SK-N-SH (cell line): ENCODE measurements at regions not wholly inside any gene's neighbourhood (a gene's known extent, or its start where the extent isn't known, plus 50 kb on each side); places are given as distances from the start of the nearest gene placed in this dataset.

Experiments
- CTCF ChIA-PET: fragments of 300-600, 350-600 bp; formaldehyde crosslinking; extraction: SDS; loops from one replicate; lab custom pipeline; 2021; lab: Yijun Ruan, JAX
- POLR2A ChIA-PET: fragments of 350-600 bp; sonication (Branson Sonifier 250); formaldehyde crosslinking; extraction: SDS; loops from one replicate; lab custom pipeline; 2020; ENCODE audit warnings: antibody characterized with exemption, inconsistent platforms; lab: Yijun Ruan, JAX
- DNase-seq: peaks from one replicate; pipeline ENCODE4 v3.0.0; 2012
- H2AFZ ChIP-seq: fragments of 200-600 bp; sonication (generic); 2 replicates; pipeline ENCODE4 v1.8.1; 2016; ENCODE audit warnings: antibody characterized with exemption, mild to moderate bottlenecking, low read depth
- H3F3A ChIP-seq: fragments of 200-600 bp; sonication (generic); replicated peaks from 2 replicates; pipeline ENCODE3; 2016; ENCODE audit warnings: antibody characterized with exemption, mild to moderate bottlenecking; ENCODE audit not compliant: insufficient read depth
- H3K27ac ChIP-seq, 2 experiments: fragments of 200-500 bp in 1 of 2; fragments of 200-600 bp in 1 of 2; sonication (Bioruptor generic) in 1 of 2; sonication (generic), shearing (Covaris generic) in 1 of 2; 2 replicates each; pipeline versions ENCODE4 v1.5.1 to v1.6.1; 2014 to 2016; ENCODE audit warnings: low read depth in 2 of 2, inconsistent platforms in 1 of 2, low read length in 1 of 2, mild to moderate bottlenecking in 1 of 2, mixed read lengths in 1 of 2
- H3K27me3 ChIP-seq: fragments of 200-600 bp; sonication (generic), shearing (Covaris generic); 2 replicates; pipeline ENCODE4 v1.6.1; 2016; ENCODE audit warnings: mixed run types; ENCODE audit not compliant: insufficient read depth
- H3K36me3 ChIP-seq, 2 experiments: fragments of 200-500 bp in 1 of 2; fragments of 200-600 bp in 1 of 2; sonication (Bioruptor generic) in 1 of 2; sonication (generic) in 1 of 2; replicated peaks in 1 of 2; 2 replicates each; pipeline versions ENCODE3 to v1.5.1; 2014 to 2016; ENCODE audit warnings: low read length in 1 of 2, mild to moderate bottlenecking in 1 of 2; ENCODE audit not compliant: insufficient read depth in 2 of 2, control insufficient read depth in 1 of 2
- H3K4me1 ChIP-seq, 2 experiments: fragments of 200-500 bp in 1 of 2; fragments of 200-600 bp in 1 of 2; sonication (Bioruptor generic) in 1 of 2; sonication (generic), shearing (Covaris generic) in 1 of 2; 2 replicates each; pipeline versions ENCODE4 v1.5.1 to v1.6.1; 2014 to 2016; ENCODE audit warnings: low read depth in 1 of 2, low read length in 1 of 2, mixed run types in 1 of 2; ENCODE audit not compliant: insufficient read depth in 2 of 2, control insufficient read depth in 1 of 2
- H3K4me2 ChIP-seq: fragments of 200-600 bp; sonication (generic), shearing (Covaris generic); 2 replicates; pipeline ENCODE4 v1.6.1; 2017; ENCODE audit warnings: mixed run types
- H3K4me3 ChIP-seq, 2 experiments: fragments of 200-500 bp in 1 of 2; fragments of 200-600 bp in 1 of 2; sonication (Bioruptor generic) in 1 of 2; sonication (generic), shearing (Covaris generic) in 1 of 2; 2 replicates each; pipeline versions ENCODE4 v1.5.1 to v1.8.1; 2014 to 2016; ENCODE audit warnings: low read depth in 2 of 2, inconsistent platforms in 1 of 2, low read length in 1 of 2, mild to moderate bottlenecking in 1 of 2, mixed read lengths in 1 of 2, moderate library complexity in 1 of 2
- H3K79me2 ChIP-seq: fragments of 200-600 bp; sonication (generic); 2 replicates; pipeline ENCODE4 v1.8.1; 2017; ENCODE audit warnings: mild to moderate bottlenecking; ENCODE audit not compliant: insufficient read depth
- H3K9ac ChIP-seq: fragments of 200-600 bp; sonication (generic); 2 replicates; pipeline ENCODE4 v1.6.1; 2017; ENCODE audit warnings: mixed run types
- H3K9me2 ChIP-seq: fragments of 200-600 bp; sonication (generic); 2 replicates; pipeline ENCODE4 v1.6.1; 2017; ENCODE audit warnings: mixed run types
- H3K9me3 ChIP-seq: fragments of 200-600 bp; sonication (generic); 2 replicates; pipeline ENCODE4 v1.6.1; 2017; ENCODE audit warnings: mixed run types, mild to moderate bottlenecking, moderate library complexity
- H4K20me1 ChIP-seq: fragments of 200-600 bp; sonication (generic); 2 replicates; pipeline ENCODE4 v1.6.1; 2017; ENCODE audit warnings: mild to moderate bottlenecking, mixed run types; ENCODE audit not compliant: insufficient read depth
- CHD2 ChIP-seq: fragments of 150-350 bp; IDR thresholded peaks from 2 replicates; pipeline ENCODE4 v1.6.1; 2018; ENCODE audit warnings: low read length; ENCODE audit not compliant: partially characterized antibody
- FOSL2 ChIP-seq: IDR thresholded peaks from 2 replicates; pipeline ENCODE4 v1.4.0; 2012; ENCODE audit warnings: low read depth, mild to moderate bottlenecking, moderate library complexity, borderline replicate concordance
- FOXJ3 ChIP-seq: sonication (generic); formaldehyde crosslinking; IDR thresholded peaks from 2 replicates; pipeline ENCODE4 v1.5.1; 2020; ENCODE audit warnings: mild to moderate bottlenecking, missing genetic modification reagents
- GABPA ChIP-seq: IDR thresholded peaks from 2 replicates; pipeline ENCODE4 v1.4.0; 2012; ENCODE audit warnings: low read depth, mild to moderate bottlenecking
- MEF2A ChIP-seq: IDR thresholded peaks from 2 replicates; pipeline ENCODE4 v1.4.0; 2012; ENCODE audit warnings: low read depth, borderline replicate concordance
- MXI1 ChIP-seq: IDR thresholded peaks from 2 replicates; pipeline ENCODE4 v1.6.1; 2012; ENCODE audit warnings: mild to moderate bottlenecking, low read depth, low read length, improper control_type of control experiment
- NFIC ChIP-seq: IDR thresholded peaks from 2 replicates; pipeline ENCODE4 v1.4.0; 2012; ENCODE audit warnings: borderline replicate concordance
- NRF1 ChIP-seq: IDR thresholded peaks from 2 replicates; pipeline ENCODE4 v1.6.1; 2012; ENCODE audit warnings: low read depth, mild to moderate bottlenecking, low read length
- POLR2AphosphoS5 ChIP-seq: IDR thresholded peaks from 2 replicates; pipeline ENCODE4 v1.6.1; 2012; ENCODE audit warnings: low read depth, low read length
- RAD21 ChIP-seq: IDR thresholded peaks from 2 replicates; pipeline ENCODE4 v1.6.1; 2012; ENCODE audit warnings: mild to moderate bottlenecking, low read length
- RCOR1 ChIP-seq: fragments of 150-350 bp; IDR thresholded peaks from 2 replicates; pipeline ENCODE4 v1.6.1; 2017; ENCODE audit warnings: antibody characterized with exemption, low read length
- RFX5 ChIP-seq: IDR thresholded peaks from 2 replicates; pipeline ENCODE4 v1.6.1; 2012; ENCODE audit warnings: mild to moderate bottlenecking, improper control_type of control experiment, low read length
- SIN3A ChIP-seq: IDR thresholded peaks from 2 replicates; pipeline ENCODE4 v1.6.1; 2012; ENCODE audit warnings: low read depth, mild to moderate bottlenecking, low read length, moderate library complexity, borderline replicate concordance
- SMC3 ChIP-seq: IDR thresholded peaks from 2 replicates; pipeline ENCODE4 v1.6.1; 2012; ENCODE audit warnings: low read depth, low read length, improper control_type of control experiment
- TEAD4 ChIP-seq: IDR thresholded peaks from 2 replicates; pipeline ENCODE4 v1.4.0; 2012; ENCODE audit warnings: mild to moderate bottlenecking, borderline replicate concordance; ENCODE audit not compliant: insufficient read depth
- YY1 ChIP-seq: IDR thresholded peaks from 2 replicates; pipeline ENCODE4 v1.4.0; 2012; ENCODE audit warnings: low read depth, mild to moderate bottlenecking
- WGBS: methylation state at CpG from one replicate; pipeline ENCODE4 v1.1.6; 2017; ENCODE audit warnings: low lambda C conversion rate; 5-methylcytosine and 5-hydroxymethylcytosine counted together
- TF ChIP-seq, protein P1 (sequence below): IDR thresholded peaks from 2 replicates; pipeline ENCODE4 v1.4.0; 2012; ENCODE audit warnings: low read depth, borderline replicate concordance
- TF ChIP-seq, protein P2 (sequence below): IDR thresholded peaks from 2 replicates; pipeline ENCODE4 v1.4.0; 2012; ENCODE audit warnings: low read depth, borderline replicate concordance
- TF ChIP-seq, protein P3 (sequence below): fragments of 150-350 bp; IDR thresholded peaks from 2 replicates; pipeline ENCODE4 v1.6.1; 2016; ENCODE audit warnings: mild to moderate bottlenecking, low read depth, low read length

DNA sequence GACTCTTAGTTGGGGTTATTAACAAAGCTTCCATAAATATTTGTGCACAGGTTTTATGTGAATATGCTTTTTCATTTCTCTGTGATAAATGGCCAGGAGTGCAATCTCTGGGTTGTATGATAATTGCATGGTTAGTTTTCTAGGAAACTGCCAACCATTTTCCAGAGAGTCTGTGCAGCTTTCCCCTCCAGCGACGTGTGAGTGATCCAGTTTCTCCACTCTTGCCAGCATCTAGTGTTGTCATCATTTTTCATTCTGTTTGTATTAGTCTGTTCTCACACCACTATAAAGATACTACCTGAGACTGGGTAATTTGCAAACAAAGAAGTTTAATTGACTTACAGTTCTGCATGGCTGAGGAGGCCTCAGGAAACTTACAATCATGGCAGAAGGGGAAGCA is 319.6 kb upstream of the SHH start (continued):
- TF ChIP-seq, protein P1, sequence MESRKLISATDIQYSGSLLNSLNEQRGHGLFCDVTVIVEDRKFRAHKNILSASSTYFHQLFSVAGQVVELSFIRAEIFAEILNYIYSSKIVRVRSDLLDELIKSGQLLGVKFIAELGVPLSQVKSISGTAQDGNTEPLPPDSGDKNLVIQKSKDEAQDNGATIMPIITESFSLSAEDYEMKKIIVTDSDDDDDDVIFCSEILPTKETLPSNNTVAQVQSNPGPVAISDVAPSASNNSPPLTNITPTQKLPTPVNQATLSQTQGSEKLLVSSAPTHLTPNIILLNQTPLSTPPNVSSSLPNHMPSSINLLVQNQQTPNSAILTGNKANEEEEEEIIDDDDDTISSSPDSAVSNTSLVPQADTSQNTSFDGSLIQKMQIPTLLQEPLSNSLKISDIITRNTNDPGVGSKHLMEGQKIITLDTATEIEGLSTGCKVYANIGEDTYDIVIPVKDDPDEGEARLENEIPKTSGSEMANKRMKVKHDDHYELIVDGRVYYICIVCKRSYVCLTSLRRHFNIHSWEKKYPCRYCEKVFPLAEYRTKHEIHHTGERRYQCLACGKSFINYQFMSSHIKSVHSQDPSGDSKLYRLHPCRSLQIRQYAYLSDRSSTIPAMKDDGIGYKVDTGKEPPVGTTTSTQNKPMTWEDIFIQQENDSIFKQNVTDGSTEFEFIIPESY, result no peak
- TF ChIP-seq NRF1, result no peak
- no peak for TF ChIP-seq GABPA
- TF ChIP-seq, protein P2, sequence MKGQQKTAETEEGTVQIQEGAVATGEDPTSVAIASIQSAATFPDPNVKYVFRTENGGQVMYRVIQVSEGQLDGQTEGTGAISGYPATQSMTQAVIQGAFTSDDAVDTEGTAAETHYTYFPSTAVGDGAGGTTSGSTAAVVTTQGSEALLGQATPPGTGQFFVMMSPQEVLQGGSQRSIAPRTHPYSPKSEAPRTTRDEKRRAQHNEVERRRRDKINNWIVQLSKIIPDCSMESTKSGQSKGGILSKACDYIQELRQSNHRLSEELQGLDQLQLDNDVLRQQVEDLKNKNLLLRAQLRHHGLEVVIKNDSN, result no peak
- TF ChIP-seq RFX5, result no peak
- TF ChIP-seq TEAD4, result no peak

DNA sequence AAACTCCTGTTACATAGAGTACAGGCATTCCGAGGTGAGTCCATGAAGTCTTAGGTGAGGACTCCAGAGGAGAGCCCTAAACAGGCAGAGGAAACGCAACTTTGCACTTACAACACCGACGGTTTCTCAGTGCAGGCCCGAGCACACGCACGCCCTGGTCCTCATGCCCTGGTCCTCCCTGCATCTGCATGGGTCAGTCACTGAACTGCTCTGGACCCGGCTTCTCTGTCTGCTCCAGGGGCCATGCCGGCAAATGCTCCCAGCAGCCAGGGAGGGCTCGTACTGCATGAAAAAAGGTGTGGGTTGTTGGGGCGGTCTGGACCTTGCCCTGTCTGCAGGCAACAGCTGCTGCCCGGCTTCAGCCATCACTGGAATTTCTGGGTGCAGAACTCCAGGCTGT is 317.3 kb upstream of the SHH start:
- H3K4me3 ChIP-seq, result no peak overlapping the region
- no peak overlapping the region for H3K27ac ChIP-seq
- POLR2A ChIA-PET, result no interaction called here
- H3K4me2 ChIP-seq, result no peak overlapping the region
- H4K20me1 ChIP-seq, result no peaks in the 10 kb centered on the region
- CTCF ChIA-PET, result interaction anchor here (0.6 kb wide), 1 partner anchor 993 kb away, joined by 3 read pairs; no protein-coding TSS in a partner anchor
- no peaks in the 10 kb centered on the region for H3K9me2 ChIP-seq
- no peak overlapping the region for H3K9ac ChIP-seq
- no peaks in the 10 kb centered on the region for H3K9me3 ChIP-seq
- no peak for DNase-seq
- no peaks in the 10 kb centered on the region for H3K79me2 ChIP-seq
- TF ChIP-seq RAD21 (no peak), CHD2 (no peak)
- H3K36me3 ChIP-seq, result no peaks in the 10 kb centered on the region
- peaks cover 68% of the 10 kb centered on the region for H3K27me3 ChIP-seq
- H3K4me1 ChIP-seq, result no peaks in the 10 kb centered on the region
- H2AFZ ChIP-seq, result no peak overlapping the region
- no peaks in the 10 kb centered on the region for H3F3A ChIP-seq
- 4% methylated on average over 11 of the region's 12 CpGs for WGBS

DNA sequence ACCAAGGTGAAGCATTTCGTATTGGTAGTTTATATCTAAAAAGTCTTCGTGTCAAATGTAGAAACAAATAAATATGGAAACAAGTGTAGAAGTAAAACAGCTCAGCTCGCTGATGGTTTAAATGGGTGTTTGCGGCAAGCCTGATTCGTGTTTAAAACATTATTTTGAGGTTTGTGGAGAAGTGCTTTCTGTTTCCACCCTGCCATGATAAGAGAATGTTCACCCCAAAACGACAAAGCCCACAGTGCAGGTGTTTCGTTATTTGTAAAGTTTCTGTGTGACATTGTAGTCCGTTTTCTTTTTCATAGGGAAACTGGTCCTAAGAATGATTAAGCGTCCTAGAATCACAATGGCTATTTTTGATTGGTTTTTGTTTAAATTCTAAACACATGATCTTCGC is 316.2 kb upstream of the SHH start:
- 11% methylated on average over 10 of the region's 10 CpGs for WGBS
- Histone ChIP-seq H3K4me2 (no peak overlapping the region), H3K27me3 (peaks cover 78% of the 10 kb centered on the region), H3K9ac (no peak overlapping the region), H3K4me3 (no peak overlapping the region), H3K9me3 (no peaks in the 10 kb centered on the region), H3K4me1 (no peaks in the 10 kb centered on the region), H3K27ac (no peak overlapping the region), H3K9me2 (no peaks in the 10 kb centered on the region), H4K20me1 (no peaks in the 10 kb centered on the region), H2AFZ (no peak overlapping the region), H3F3A (no peaks in the 10 kb centered on the region), H3K36me3 (no peaks in the 10 kb centered on the region), H3K79me2 (no peaks in the 10 kb centered on the region)
- ChIA-PET POLR2A (interaction anchor here (0.6 kb wide), 1 partner anchor 28 kb away, joined by 3 read pairs; no protein-coding TSS in a partner anchor), CTCF (no interaction called here)
- DNase-seq, result no peak
- no peak for TF ChIP-seq SMC3
- no peak for TF ChIP-seq SIN3A
- no peak for TF ChIP-seq POLR2AphosphoS5
- no peak for TF ChIP-seq MXI1
- no peak for TF ChIP-seq RCOR1
- TF ChIP-seq YY1, result no peak
- no peak for TF ChIP-seq MEF2A
- no peak for TF ChIP-seq NFIC
- no peak for TF ChIP-seq FOSL2
- TF ChIP-seq, protein P3, sequence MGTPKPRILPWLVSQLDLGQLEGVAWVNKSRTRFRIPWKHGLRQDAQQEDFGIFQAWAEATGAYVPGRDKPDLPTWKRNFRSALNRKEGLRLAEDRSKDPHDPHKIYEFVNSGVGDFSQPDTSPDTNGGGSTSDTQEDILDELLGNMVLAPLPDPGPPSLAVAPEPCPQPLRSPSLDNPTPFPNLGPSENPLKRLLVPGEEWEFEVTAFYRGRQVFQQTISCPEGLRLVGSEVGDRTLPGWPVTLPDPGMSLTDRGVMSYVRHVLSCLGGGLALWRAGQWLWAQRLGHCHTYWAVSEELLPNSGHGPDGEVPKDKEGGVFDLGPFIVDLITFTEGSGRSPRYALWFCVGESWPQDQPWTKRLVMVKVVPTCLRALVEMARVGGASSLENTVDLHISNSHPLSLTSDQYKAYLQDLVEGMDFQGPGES, result no peak
- TF ChIP-seq FOXJ3 (CRISPR knock-in tag), result no peak
